ENCODE measurements at regions not wholly inside any gene's neighbourhood (a gene's known extent, or its start where the extent isn't known, plus 50 kb on each side); places are given as distances from the start of the nearest gene placed in this dataset.
"Not testable (repeated sequence)": the region's sequence is repeated elsewhere in the genome, so short reads cannot be mapped to it uniquely, and the experiment has no call there.

- DNase-seq: no peak
Observed at GRCh38 chr7:145916776-145917175, 199.8 kb upstream of the CNTNAP2 start.

GRCh38 chr7:145915679-145916078, 200.9 kb upstream of the CNTNAP2 start:
- no peak for DNase-seq

GRCh38 chr7:145909991-145910513, 206.5 kb upstream of the CNTNAP2 start:
- DNase-seq: no peak

GRCh38 chr7:145903658-145904057, 212.9 kb upstream of the CNTNAP2 start:
- DNase-seq: no peak

- DNase-seq: no peak
Observed at GRCh38 chr7:145902123-145902522, 214.5 kb upstream of the CNTNAP2 start.

- no peak for DNase-seq
Observed at GRCh38 chr7:145899938-145900337, 216.7 kb upstream of the CNTNAP2 start.

- DNase-seq: no peak
Observed at GRCh38 chr7:145893925-145894535, 222.6 kb upstream of the CNTNAP2 start.

- DNase-seq: no peak
Observed at GRCh38 chr7:145884716-145885514, 231.7 kb upstream of the CNTNAP2 start.

- no peak for DNase-seq
Observed at GRCh38 chr7:145876376-145876775, 240.2 kb upstream of the CNTNAP2 start.

GRCh38 chr7:145875267-145875666, 241.3 kb upstream of the CNTNAP2 start:
- no peak for DNase-seq

- DNase-seq: no peak
Observed at GRCh38 chr7:145868935-145869334, 247.7 kb upstream of the CNTNAP2 start.

- no peak for DNase-seq
Observed at GRCh38 chr7:145862212-145862611, 254.4 kb upstream of the CNTNAP2 start.

GRCh38 chr7:145860809-145861208, 255.8 kb upstream of the CNTNAP2 start:
- no peak for DNase-seq

GRCh38 chr7:145850636-145851035, 266.0 kb upstream of the CNTNAP2 start:
- no peak for DNase-seq

- peak; percentile 1 for DNase-seq
Observed at GRCh38 chr7:145848691-145849090, 267.9 kb upstream of the CNTNAP2 start.

- no peak for DNase-seq
Observed at GRCh38 chr7:145845345-145845744, 271.3 kb upstream of the CNTNAP2 start.

GRCh38 chr7:145839814-145840213, 276.8 kb upstream of the CNTNAP2 start:
- no peak for DNase-seq

GRCh38 chr7:145831616-145832206, 284.9 kb upstream of the CNTNAP2 start:
- DNase-seq: no peak

- no peak for DNase-seq
Observed at GRCh38 chr7:145817687-145818086, 298.9 kb upstream of the CNTNAP2 start.

- DNase-seq: no peak
Observed at GRCh38 chr7:145812218-145812617, 304.4 kb upstream of the CNTNAP2 start.

GRCh38 chr7:145805496-145805895, 311.1 kb upstream of the CNTNAP2 start:
- DNase-seq: not testable (repeated sequence)

GRCh38 chr7:145797507-145797906, 319.1 kb upstream of the CNTNAP2 start:
- no peak for DNase-seq

- DNase-seq: no peak
Observed at GRCh38 chr7:145795132-145795531, 321.5 kb upstream of the CNTNAP2 start.
